Effector memory CD4-positive, alpha-beta T cell (primary cell): ENCODE measurements at regions not wholly inside any gene's neighbourhood (a gene's known extent, or its start where the extent isn't known, plus 50 kb on each side); places are given as distances from the start of the nearest gene placed in this dataset.
"Not testable (repeated sequence)": the region's sequence is repeated elsewhere in the genome, so short reads cannot be mapped to it uniquely, and the experiment has no call there.

ENCODE experiments used
- DNase-seq, 3 donors: peaks; one replicate each; pipeline ENCODE4 v3.0.0-alpha.2; 2020
- H3K27ac ChIP-seq: 2 replicates; pipeline ENCODE4 v1.7.0; 2013; ENCODE audit warnings: mild to moderate bottlenecking, low read length, moderate library complexity; ENCODE audit not compliant: insufficient read depth, poor library complexity, severe bottlenecking
- H3K27me3 ChIP-seq: replicated peaks from 2 replicates; pipeline ENCODE4 v1.7.0; 2013; ENCODE audit warnings: mild to moderate bottlenecking, low read length; ENCODE audit not compliant: insufficient read depth, control insufficient read depth, poor library complexity, severe bottlenecking
- H3K36me3 ChIP-seq: 2 replicates; pipeline ENCODE4 v1.7.0; 2013; ENCODE audit warnings: mild to moderate bottlenecking, low read length, moderate library complexity; ENCODE audit not compliant: control insufficient read depth, insufficient read depth
- H3K4me1 ChIP-seq: 2 replicates; pipeline ENCODE4 v1.7.0; 2013; ENCODE audit warnings: low read length, mild to moderate bottlenecking; ENCODE audit not compliant: control insufficient read depth, insufficient read depth, poor library complexity, severe bottlenecking
- H3K4me3 ChIP-seq: 2 replicates; pipeline ENCODE4 v1.7.0; 2013; ENCODE audit warnings: low read length, low read depth, mild to moderate bottlenecking; ENCODE audit not compliant: insufficient read depth, poor library complexity, severe bottlenecking
- H3K9me3 ChIP-seq: 2 replicates; pipeline ENCODE4 v1.7.0; 2013; ENCODE audit warnings: mild to moderate bottlenecking, low read length, moderate library complexity; ENCODE audit not compliant: control insufficient read depth

DNA sequence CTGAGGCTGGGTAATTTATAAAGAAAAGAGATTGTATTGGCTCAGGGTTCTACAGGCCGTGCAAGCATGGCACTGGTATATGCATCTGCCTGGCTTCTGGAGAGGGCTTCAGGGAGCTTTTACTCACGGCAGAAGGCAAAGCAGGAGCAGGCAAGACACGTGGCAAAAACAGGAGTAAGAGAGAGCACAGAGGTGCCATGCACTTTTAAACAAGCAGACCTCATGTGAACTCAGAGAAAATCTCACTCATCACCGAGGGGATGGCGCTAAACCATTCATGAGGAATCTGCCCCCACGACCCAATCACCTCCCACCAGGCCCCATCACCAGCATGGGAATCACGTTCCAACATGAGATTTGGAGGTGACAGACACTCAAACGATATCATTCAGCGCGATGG lies 400.7 kb upstream of the RUNX1 start:
- Histone ChIP-seq H3K9me3 (no peaks in the 10 kb centered on the region), H3K4me1 (no peaks in the 10 kb centered on the region)

DNA sequence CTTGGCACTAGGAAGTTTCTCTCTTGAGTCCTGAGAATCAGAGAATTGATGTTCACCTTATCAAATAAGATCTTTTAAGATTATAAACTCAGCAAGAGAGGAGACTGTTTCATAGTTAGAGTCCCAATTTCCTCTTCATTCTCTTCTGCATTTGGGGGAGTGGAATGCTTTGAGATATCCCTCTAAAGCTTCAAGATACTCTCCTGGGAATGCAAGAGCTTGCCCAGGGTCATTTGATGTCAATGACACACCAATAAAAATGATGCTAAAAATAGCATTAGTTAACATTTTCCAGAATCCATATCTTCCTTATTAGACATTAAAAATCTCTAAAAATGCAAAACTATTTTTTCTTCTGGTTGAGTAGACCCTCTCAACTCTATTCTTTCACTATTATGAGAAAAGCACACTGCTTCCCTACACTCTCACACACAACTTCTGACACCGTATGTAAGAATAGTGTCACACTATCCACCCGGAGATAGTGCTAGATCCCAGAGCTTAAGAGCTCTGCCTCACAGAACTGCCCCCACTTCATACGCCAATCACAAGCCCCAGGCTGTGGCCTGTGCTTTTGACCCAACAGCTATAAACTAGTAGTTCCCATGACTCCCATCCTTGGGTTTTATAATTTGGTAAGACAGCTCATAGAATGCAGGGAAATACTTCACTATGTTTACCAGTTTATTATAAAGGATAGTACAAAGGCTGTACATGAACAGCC lies 399.9 kb upstream of the RUNX1 start:
- Histone ChIP-seq H3K4me3 (no peak overlapping the region), H3K36me3 (no peaks in the 10 kb centered on the region), H3K9me3 (no peaks in the 10 kb centered on the region), H3K27me3 (no peaks in the 10 kb centered on the region), H3K27ac (no peak overlapping the region), H3K4me1 (no peaks in the 10 kb centered on the region)
- DNase-seq, result no peak

More for the DNA sequence above, 400.7 kb upstream of the RUNX1 start:
- Histone ChIP-seq H3K27me3 (no peaks in the 10 kb centered on the region), H3K27ac (no peak overlapping the region), H3K4me3 (no peak overlapping the region), H3K36me3 (no peaks in the 10 kb centered on the region)
- DNase-seq, result no peak

GRCh38 chr21:35444391-35444790 lies 395.3 kb upstream of the RUNX1 start:
- Histone ChIP-seq H3K36me3 (no peaks in the 10 kb centered on the region), H3K4me1 (no peaks in the 10 kb centered on the region), H3K9me3 (no peaks in the 10 kb centered on the region), H3K4me3 (no peak overlapping the region), H3K27me3 (no peaks in the 10 kb centered on the region), H3K27ac (no peak overlapping the region)
- no peak for DNase-seq

DNA sequence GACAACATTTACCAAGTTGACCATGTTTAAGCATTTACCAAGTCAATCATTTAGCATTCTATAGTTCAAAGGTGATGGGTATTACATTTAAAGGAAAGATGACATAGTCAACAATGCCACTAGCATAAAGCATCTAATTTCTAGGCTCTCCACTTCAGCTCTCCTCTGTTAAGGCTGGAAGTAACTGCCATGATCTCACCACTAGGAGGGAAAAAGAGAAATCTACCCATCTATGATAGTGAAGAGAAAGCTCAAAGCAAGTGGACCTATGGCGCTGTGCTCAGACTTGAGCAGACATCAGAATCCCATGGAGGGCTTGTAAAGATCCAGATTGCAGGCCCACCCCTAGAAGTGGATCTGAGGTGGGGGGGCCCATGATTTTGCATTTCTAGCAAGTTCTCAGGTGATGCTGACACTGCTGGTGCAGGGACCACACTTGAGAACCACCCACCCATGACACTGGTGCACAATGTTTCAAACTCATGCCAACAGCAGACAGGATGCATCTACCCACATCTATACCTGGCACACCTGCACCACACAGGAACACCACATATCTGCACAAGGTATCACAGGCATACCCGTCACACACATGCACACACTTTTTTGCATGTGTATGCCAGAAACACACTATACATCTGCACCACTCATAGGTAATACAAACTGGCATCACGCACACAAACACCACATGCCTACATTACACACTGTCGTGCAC lies 392.9 kb upstream of the RUNX1 start:
- Histone ChIP-seq H3K27ac (no peak overlapping the region), H3K27me3 (no peaks in the 10 kb centered on the region), H3K9me3 (no peaks in the 10 kb centered on the region), H3K4me3 (no peak overlapping the region), H3K4me1 (no peaks in the 10 kb centered on the region), H3K36me3 (no peaks in the 10 kb centered on the region)
- no peak for DNase-seq

DNA sequence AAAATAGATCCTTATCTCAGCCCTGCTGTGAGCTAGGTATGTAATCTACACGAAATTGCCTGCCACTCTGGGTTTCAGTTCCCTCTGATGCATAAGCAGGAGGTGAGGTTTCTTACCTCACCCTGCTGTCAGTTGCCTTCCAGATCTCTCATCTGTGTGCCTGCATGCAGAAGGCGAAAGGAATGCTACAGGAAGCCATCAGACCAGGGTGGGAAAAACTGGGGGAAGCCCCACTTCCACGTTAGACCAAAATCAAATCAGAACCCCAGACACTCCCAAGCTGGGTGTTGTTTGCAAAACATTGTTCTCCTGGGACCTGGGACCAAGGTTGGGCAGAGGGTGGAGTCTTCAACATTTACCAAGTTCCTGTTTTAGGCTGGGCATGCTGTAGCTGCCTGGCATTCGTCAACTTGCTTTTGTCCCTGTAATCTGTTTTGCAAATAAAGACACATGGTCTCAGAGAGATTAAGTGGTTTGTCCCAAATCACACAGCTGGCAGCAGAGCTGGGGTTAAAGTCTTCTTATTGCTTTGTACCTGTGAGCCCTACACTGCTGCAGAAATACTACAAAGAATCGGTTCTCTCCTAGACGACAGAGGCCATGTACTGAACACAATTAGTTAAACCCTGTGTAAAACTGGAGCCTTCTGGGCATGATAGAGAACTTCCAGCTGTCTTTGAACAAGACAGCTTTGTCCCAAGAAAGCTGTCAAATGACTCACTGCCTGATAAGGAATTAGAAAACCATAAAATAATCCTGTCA lies 389.7 kb upstream of the RUNX1 start:
- no peaks in the 10 kb centered on the region for H3K4me1 ChIP-seq
- H3K27ac ChIP-seq, result no peak overlapping the region
- H3K36me3 ChIP-seq, result no peaks in the 10 kb centered on the region
- H3K9me3 ChIP-seq, result no peaks in the 10 kb centered on the region
- H3K4me3 ChIP-seq, result no peak overlapping the region
- no peaks in the 10 kb centered on the region for H3K27me3 ChIP-seq
- no peak for DNase-seq

- Histone ChIP-seq H3K4me3 (no peak overlapping the region), H3K4me1 (no peaks in the 10 kb centered on the region)
Measured at GRCh38 chr21:35437941-35438340, 388.8 kb upstream of the RUNX1 start.

DNA sequence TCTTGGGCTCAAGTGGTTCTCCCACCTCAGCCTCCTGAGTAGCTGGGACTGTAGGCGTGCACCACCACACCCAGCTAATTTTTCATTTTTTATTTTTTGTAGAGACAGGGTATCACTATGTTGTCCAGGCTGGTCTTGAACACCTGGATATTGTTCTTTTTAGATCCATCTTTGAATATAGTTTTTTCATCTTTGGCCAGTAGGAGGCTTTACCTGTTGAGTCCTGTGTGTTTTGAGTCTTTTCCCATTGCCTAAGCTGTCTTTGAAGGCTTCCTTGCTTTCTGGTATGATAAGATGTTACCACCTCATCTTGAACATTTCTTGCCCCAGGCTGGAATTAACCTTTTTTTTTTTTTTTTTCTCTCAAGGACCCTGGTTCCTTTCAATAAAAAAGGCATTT lies 387.8 kb upstream of the RUNX1 start:
- no peaks in the 10 kb centered on the region for H3K27me3 ChIP-seq
- no peaks in the 10 kb centered on the region for H3K4me1 ChIP-seq
- no peaks in the 10 kb centered on the region for H3K9me3 ChIP-seq
- DNase-seq, result no peak
- no peak overlapping the region for H3K4me3 ChIP-seq
- H3K36me3 ChIP-seq, result no peaks in the 10 kb centered on the region
- no peak overlapping the region for H3K27ac ChIP-seq

More at GRCh38 chr21:35437941-35438340, 388.8 kb upstream of the RUNX1 start:
- no peaks in the 10 kb centered on the region for H3K27me3 ChIP-seq
- no peaks in the 10 kb centered on the region for H3K9me3 ChIP-seq
- H3K36me3 ChIP-seq, result no peaks in the 10 kb centered on the region
- DNase-seq, result no peak
- no peak overlapping the region for H3K27ac ChIP-seq

GRCh38 chr21:35432601-35433000 lies 383.5 kb upstream of the RUNX1 start:
- not testable (repeated sequence) for H3K9me3 ChIP-seq, H3K36me3 ChIP-seq, H3K27ac ChIP-seq, DNase-seq, H3K27me3 ChIP-seq, H3K4me3 ChIP-seq, H3K4me1 ChIP-seq

DNA sequence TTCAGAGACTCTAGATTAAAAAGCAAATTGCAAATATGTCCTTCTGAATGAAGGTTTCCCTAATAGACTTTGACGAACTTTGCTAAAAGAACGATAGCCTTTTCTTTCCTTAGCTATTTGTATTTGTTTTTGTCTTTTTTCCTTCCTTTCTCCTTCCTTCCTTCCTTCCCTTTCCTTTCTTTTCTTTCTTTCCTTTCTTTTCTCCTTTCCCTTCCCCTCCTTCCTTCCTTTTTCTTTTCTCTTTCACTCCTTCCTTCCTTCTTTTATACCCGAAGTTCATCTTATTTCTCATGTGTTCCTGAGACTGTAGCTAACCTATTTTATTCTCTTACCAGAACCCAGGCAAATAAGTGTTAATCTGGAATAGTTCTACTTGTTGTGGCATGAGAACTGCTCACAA lies 381.2 kb upstream of the RUNX1 start:
- Histone ChIP-seq H3K27ac (no peak overlapping the region), H3K4me3 (no peak overlapping the region), H3K36me3 (no peaks in the 10 kb centered on the region), H3K9me3 (no peaks in the 10 kb centered on the region), H3K27me3 (no peaks in the 10 kb centered on the region), H3K4me1 (peaks cover 5% of the 10 kb centered on the region)
- DNase-seq, result no peak

GRCh38 chr21:35428937-35429336 lies 379.8 kb upstream of the RUNX1 start:
- no peak for DNase-seq

More at GRCh38 chr21:35428937-35429336, 379.8 kb upstream of the RUNX1 start:
- peaks cover 5% of the 10 kb centered on the region for H3K4me1 ChIP-seq
- H3K4me3 ChIP-seq, result no peak overlapping the region
- no peaks in the 10 kb centered on the region for H3K36me3 ChIP-seq
- H3K27me3 ChIP-seq, result no peaks in the 10 kb centered on the region
- no peak overlapping the region for H3K27ac ChIP-seq
- no peaks in the 10 kb centered on the region for H3K9me3 ChIP-seq
